Colon (tissue), 2 donors: ENCODE measurements at regions not wholly inside any gene's neighbourhood (a gene's known extent, or its start where the extent isn't known, plus 50 kb on each side); places are given as distances from the start of the nearest gene placed in this dataset.
"Not testable (repeated sequence)": the region's sequence is repeated elsewhere in the genome, so short reads cannot be mapped to it uniquely, and the experiment has no call there.

ENCODE experiments used
- FAIRE-seq: peaks from 2 replicates; lab custom pipeline; 2012; peaks lifted over from hg19 to GRCh38; lab: Jason Lieb, UNC
- donor health status: control.
- donor health status: control.

DNA sequence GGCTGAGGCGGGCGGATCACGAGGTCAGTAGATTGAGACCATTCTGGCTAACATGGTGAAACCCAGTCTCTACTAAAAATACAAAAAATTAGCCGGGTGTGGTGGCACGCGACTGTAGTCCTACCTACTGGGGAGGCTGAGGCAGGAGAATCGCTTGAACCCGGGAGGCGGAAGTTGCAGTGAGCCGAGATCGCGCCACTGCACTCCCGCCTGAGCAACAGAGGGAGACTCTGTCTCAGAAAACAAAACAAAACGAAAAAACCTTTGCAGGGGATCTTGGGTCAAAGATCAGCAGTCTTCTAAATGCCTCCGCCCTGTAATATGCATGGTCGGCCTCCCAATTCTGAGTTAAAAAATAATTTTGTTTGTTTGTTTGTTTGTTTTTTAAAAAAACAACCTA, 340.9 kb upstream of the PRKCQ start:
- not testable (repeated sequence) for FAIRE-seq

DNA sequence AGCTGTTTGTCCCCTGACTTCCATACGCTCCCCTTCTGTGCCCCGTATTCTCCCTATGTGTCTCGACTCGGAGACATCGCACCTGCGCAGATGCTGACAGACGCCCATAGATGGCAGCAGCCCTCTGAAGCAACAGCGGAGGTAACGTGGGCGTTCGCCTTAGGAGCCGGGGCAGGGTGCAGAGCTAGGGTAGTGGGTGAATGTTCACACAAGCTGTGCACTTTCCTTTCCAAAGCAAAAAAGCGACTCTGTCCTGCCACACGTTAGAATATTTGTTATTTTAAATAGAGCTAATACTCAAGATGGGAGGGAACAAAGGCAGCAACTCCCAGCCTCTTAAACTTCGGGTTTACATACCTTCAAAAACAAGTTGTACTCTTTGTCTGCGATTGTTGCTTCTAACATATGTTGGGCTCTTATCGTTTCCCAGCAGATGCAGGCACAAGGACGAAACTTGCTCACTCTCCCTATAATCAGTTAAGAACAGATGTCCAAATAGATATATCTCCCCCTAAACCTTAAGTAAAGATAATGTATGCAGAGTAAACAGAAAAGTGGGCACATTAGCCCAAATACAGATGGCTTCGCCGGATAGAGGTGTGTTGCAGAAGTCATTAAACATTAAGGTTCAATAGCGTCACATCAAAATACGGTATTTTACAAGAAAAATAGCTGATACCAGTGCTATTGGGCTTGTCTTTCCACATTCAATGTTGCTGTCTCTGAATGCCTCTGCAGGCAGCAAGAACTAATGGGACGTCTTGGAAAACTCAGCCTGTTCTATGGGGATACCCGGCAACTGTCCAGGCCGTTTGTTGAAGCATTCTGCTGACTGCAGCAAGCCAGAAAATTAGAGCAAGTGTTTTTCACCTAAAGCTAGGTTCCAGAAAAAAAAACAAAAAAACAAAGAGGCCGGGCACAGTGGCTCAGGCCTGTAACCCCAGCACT, 340.3 kb upstream of the PRKCQ start:
- no peak for FAIRE-seq

DNA sequence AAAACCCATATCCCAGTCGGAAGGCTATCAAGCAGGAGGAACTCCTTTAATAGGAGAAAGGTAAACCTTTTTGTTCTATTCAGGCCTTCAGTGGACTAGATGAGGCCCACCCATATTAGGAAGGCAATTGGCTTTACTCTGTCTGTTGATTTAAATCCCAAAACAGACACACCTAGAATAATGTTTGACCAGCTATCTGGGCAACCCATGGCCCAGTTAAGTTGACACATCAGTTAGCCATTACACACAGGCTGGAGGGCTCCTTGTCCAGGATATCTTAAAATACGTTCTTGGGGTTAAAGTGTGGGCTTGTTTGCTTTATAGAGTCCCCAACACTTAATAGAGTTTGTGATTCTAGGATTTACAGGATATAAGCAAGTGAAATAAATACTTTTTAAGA, 339.0 kb upstream of the PRKCQ start:
- FAIRE-seq = no peak

DNA sequence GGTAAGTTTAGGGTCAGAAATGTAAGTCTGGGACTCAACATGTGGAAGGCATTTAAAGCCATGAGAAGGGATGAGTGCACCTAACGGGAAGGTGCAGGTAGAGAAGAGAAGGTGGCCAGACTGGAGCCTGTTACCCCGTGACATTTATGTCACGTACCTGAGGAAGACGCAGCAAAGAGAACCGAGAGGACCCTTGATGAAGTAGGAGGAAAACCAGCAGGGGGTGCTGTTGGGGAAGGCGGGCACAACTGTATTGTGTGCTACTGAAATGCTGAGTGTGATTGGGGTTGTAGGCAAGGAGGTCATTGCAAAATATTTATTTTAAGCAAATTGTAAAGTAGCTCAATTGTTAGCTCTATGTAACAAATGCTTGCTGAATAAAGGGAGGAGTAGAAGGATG, 338.2 kb upstream of the PRKCQ start:
- FAIRE-seq = no peak

DNA sequence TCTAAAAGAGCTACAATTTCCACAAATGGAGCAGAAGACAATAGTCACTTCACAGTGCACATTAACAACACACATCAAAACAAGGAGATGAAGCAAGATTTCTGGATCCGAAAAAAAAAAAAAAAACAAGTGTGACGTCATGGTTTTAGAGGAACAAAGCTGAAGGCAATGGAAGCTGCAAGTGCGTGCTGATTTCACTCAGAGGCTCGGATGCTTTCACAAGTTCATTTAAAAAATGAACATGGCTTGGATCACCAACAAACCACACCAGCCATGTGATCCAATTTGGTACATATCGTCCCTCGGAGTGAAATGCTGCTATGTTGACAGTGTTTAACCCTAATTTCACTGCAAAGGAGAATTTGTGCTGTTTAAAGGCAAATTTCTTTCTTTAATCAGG, 337.0 kb upstream of the PRKCQ start:
- no peak for FAIRE-seq

DNA sequence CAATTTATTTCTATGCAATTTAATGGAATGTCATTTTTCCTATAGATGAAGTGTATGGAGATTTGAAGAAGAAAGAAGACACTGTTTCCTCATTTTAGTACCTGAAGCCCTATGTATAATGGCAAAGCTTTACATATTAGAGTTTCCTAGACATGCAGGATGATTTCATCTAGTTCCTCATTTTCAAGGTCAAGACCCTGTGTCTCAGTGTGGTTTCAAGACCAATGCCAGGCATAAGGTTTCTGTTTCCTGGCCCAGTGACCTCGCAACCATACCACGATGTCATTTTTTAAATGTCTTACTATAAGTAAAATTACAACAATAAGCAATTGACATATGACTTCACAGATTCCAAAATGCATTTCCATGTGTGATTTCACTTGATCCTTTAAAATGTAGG, 336.5 kb upstream of the PRKCQ start:
- FAIRE-seq = no peak

DNA sequence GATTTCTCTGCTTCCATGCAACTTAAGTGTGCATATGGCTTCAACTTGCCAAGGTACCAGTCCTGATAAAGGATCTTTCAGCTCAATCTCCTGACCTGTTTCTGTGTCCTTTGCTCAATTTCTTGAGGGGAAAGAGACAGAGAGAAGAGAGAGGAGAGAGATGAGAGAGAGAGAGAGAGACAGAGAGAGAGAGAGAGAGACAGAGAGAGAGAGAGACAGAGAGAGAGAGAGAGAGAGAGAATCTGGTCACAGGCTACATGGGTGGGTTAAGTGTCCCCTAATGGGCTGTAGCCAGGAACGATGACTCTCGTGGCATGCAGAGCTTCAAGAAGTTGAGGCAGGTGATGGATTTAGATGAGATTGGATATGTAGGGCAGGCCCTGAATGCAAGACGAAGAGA, 335.2 kb upstream of the PRKCQ start:
- no peak for FAIRE-seq

DNA sequence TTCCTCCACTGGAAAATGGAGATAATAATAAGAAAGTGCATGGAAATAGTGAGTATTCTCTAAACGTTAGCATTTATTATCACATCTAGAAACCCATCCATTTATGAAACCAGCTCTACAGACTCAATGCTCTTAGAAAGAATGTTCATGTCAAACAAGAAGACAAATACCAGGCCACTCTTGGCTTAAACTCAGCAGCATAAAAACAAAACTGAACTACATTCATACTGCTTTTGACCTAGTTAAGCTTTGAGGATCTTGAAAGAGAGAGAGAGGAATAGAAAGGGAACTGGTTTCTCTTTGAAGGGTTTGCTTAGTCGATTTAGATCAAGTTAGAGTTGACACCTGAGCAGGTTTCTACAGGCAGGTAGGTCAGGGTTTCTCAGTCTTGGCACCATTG, 332.9 kb upstream of the PRKCQ start:
- no peak for FAIRE-seq

DNA sequence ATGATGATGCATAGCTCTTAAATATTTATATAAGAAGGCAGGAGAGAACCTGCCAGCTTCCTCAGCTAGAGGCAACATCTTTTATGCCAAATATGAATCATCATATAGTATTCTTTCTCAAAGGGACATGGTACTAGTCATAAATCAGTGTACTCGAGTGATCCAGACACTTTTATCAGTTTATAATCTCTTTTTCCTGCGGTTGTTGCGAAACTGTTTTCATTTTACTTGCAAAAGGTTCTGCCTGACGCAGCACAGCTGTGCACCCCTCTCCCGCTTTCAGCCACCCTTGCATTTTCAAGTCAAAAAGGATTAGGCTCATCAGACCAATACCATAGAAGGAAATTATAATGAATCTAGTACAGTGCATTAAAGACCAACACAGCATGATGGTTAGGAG, 332.3 kb upstream of the PRKCQ start:
- FAIRE-seq = no peak

DNA sequence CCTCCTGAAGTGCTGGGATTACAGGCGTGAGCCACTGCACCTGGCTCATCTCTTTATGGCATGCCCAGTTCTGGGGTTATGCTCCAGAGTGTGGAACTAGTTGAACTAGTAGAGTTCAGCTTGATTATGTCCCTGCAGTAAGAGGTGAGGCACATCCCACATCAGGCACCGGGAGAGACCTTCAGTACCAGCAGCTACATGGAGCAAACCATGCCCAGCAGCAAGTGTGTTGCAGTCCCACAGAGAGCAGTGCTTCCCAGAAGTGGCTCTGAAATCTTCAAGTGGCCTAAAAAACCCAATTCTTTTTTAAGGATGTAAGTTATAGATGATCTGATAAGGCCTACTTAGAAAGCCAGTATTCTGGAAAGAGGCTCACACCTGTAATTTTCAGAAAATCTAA, 331.9 kb upstream of the PRKCQ start:
- FAIRE-seq = no peak

DNA sequence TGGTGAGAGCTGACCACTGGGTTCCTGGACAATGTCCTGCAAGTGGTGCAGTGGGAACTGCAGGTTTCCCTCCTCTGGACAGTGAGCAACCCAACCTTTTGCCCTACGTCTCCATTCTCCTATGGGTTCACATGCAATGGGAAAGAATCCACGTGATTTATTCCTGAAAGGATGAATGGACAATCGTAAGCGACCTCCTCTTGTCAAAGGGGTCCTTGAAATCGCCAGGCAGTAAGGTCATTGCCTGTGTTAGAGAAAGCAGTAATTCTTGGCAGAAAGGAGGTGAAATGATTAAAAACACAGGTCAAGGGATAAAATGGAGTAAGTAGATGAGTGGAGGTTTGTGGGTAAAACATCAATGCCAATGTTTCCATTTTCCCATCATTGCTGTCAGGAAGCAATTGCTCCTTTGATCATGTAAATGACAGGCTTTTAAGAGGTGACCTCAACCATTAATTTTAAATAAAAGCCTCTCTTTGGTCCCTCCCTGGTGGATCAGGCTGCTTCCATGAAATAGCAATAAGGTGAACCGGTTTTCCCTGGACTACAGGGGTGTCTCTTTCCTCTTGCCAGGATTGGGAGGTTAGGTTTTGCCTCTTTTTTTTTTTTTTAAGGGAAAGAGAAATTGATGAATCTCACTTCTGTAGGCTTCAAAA, 330.0 kb upstream of the PRKCQ start:
- FAIRE-seq = no peak

DNA sequence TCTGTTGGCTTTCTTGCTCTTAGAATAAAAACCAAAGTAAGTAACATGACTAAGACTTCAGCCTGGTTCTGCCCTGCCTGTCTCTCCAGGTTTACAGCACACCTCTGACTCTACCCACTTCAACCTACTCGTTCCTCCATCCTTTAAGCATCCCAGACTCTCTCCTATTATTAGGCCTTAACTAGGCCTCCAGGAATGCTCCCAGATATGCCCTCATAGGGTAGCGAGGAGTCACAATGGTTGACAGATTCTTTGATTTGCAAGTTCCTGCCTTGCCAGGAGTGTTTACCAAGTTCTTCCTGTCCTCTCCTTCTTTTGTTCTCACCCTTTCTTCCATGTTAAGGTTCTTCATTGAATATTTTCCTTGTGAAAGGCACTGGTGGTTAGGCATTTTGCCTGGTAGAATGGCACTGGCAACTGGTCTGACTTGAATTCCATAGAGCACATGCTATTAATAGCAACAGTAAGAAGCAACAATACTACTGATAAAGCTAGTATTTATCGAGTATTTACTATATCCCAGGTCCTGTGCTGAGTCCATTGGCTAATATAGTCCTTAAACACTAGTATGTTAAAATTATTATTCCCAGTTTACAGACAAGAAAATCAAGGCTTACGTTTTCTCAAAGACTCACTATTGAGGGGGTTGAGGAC, 327.9 kb upstream of the PRKCQ start:
- no peak for FAIRE-seq

DNA sequence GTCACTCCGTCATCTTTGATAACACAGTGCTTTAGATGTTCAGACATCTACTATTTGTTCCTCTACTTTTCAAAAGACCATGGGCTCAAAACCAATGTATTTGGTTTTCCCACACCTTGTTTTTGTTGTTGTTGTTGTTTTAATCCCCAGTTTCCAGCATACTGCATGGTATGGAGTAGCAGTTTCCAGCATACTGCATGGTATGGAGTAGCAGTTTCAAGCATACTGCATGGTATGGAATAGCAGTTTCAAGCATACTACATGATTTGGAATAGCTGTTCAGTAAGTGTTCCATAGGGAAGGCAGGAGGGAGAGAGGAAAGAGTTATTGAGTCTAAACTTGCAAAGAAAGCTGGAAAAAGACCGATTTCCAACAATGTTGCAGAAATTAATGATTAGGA, 314.3 kb upstream of the PRKCQ start:
- no peak for FAIRE-seq

DNA sequence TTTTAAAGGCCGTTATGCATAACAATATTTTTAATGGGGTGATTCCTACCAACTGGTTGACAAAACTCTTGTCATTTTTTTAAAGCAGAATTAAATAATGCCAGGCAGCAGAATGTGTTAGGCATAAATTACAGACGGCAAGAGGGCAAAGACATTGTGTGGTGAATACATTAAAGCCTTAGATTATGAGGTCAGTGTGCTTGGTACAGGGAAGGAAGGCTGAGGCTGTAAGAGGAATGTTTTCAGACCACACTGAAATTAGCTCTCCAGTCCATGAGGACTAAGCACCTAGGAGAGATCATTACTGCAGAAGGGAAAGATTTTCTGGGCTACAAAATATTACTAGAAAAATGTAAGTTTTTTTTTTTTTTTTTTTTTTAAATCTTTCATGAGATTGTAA, 312.8 kb upstream of the PRKCQ start:
- FAIRE-seq = no peak

DNA sequence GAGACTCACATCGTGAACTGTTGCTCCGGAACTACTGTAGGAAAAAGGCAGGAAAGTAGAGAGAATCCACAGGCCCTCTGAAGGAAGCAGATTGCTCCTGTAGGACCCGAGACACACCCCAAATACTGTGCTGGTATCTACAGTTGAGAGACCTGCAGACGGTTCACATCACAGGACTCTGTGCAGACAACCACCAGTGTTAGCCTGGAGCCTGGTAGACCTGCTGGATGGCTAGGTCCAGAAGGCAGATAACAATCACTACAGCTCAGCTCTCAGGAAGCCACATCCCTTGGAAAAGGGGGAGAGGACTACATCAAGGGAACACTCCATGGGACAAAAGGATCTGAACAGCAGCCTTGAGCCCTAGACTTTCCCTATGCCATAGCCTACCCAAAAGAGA, 311.8 kb upstream of the PRKCQ start:
- FAIRE-seq = no peak

DNA sequence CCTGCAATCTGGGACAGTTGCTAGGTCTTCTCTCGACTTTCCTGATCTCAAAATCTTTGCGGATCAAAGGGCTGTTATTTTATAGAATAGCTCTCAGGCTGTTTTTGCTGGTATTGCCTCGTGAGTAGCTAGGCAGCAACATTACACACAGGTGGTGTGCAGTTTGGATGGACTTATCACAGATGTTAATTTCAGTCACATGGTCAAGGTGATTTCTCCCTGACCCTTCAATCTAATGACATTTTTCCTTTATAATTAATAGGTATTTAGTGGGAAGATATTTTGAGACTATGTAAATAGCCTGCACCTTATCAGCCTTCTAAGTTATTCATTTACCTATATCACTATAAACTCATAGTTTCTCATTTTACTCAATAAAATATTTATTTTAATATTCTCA, 309.6 kb upstream of the PRKCQ start:
- FAIRE-seq = no peak

DNA sequence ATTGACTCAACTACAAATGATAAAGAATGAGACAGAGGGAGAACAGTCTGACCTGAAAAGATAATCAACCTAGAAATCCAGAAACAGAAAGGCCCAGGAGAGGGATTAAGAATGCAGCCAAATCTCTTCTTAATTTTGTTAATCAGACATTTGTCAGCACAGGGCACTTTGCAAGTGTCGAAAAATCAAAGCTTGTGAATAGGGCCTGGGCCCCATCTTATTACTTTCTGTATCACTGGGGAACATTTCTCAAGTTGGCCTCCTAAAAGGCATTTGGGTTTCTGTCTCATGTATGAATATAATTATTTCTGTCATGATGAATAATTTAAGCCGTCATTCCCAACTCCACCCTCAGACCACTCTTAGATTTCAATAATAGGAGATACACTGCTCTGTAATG, 308.4 kb upstream of the PRKCQ start:
- no peak for FAIRE-seq

DNA sequence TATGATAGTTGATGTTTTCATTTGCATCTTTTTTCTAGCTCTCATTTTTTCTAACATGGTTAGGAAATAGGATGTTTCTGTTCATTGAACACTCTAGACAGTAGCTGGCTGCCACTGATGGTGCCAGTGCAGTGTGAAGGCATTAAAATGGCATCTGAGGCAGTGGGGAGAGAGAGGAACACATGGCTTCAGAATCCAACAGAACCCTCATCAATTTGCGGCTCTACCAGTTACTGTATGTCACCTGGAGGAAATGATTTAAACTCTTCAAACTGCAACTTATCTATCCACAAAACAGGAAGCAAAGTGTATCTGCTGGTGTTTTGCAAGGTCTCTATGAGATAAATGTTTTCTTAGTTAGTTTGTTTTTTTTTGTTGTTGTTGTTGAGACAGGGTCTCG, 305.2 kb upstream of the PRKCQ start:
- FAIRE-seq = no peak

DNA sequence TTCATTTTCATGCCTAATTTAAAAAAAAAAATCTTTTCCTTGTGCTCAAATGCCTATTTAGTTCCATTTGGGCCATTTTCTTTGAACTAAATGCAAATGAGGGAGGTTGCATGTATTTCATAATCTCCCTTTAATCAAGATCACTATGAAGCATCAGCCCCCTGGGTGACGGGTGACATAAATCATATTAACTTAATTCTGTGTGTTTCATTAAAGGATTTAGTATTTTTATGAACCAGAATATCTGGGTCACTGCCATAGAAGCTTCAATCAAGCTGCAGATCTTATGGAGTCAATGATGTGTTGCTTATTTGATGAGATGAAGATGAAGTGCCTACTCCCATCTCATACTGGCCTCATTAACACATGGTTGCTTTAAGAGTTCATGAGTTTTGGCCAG, 301.9 kb upstream of the PRKCQ start:
- no peak for FAIRE-seq

DNA sequence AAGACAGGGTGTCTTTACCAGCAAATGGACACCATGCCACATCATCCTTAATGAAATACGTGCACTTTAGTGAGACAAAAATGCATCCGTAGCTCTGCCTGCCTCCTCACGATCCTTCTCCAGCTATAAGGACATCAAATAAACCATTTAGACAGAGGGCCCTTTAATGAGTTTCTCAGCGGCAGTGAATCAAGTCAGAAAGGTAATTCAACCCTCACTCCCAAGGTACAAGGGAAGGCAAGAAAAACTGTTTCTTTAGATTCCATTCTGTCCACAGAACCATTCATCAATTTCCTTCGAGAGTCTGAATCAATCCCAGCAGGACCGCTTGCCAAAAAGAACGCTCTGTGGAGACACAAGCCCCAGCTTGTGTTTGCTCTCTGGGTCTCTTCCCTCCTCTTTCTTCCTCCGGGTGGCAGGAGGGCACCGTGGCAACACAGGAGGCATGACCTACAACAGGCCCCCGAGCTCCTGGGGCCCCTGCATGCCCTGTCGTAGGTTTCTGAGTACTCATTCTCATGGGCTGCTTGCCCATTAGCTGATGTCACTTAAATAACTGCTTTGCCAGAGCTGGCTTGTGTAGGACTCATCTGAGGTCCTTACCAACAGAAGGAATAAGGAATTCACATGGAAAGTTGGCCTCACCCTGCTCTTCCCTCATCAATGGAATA, 297.8 kb upstream of the PRKCQ start:
- no peak for FAIRE-seq

DNA sequence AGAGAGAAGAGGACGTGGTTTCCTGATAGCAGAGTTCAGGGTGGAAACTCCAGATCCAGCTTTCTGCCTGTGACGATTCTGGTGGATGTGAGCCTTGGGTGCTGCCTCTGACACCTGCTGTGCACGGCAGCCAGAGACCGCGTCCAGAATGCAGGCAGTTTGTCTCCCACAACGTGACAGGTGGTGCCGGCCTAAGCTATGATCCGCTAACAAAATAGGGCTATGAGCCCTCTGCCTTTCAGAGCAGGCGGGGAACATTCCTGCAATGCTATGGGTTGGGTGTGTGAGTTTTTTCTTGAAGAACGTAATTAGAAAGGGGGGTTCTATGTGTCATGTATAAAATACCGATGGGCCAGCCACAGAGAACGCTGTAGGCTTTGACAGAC, 297.3 kb upstream of the PRKCQ start:
- no peak for FAIRE-seq

DNA sequence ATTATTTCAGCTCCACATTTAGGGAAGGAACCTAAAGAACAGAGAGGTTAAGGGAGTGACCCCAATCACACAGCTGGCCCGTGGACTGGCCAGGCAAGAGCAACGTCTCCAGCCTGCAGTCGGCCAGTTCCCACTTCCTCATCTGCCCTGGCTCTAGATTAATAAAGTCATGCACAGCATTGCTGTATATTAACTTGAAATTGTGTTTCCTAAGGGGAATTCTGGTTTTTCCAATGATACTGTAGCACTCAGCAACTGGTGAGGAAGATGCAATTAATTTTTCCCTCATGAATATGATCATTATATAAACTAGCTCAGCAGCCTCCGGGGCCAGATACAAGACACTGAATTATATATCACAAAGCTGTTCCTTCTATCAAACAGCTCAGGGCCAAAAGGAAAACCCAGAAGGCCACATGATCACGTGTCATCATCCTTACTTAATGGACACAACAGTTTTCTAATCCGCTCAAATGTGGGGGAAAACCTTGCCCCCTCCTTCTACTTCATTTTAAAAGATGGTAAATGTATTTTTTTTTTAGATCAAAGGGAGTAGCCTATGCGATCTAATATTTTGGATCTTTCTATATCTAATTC, 295.3 kb upstream of the PRKCQ start:
- no peak for FAIRE-seq
